GM12872 (cell line): ENCODE measurements at regions not wholly inside any gene's neighbourhood (a gene's known extent, or its start where the extent isn't known, plus 50 kb on each side); places are given as distances from the start of the nearest gene placed in this dataset.

Experiments
- TF ChIP-seq, protein P1 (sequence below): IDR thresholded peaks from 3 replicates; pipeline ENCODE4 v1.5.1; 2011; ENCODE audit warnings: low read depth, mild to moderate bottlenecking, low read length, moderate library complexity; ENCODE audit not compliant: insufficient read depth

DNA sequence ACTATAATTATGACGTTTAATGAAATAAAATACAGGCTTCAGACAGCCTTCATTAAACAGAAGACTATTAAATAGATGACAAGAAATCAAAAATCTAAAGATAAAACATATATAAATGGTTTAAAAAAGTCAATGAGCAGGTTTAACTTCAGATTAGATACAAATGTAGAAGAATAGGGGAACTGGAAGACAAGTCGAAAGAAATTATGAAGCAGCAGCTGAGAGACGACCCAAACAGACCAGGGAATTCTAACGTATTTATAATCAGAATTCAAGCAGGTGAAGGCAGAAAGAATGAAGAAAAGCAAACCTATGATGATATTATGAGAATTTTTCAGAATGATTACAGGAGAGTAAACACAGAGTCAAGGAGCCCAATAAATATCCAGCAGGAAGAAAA is 235.1 kb upstream of the XYLT1 start:
- TF ChIP-seq, protein P1, sequence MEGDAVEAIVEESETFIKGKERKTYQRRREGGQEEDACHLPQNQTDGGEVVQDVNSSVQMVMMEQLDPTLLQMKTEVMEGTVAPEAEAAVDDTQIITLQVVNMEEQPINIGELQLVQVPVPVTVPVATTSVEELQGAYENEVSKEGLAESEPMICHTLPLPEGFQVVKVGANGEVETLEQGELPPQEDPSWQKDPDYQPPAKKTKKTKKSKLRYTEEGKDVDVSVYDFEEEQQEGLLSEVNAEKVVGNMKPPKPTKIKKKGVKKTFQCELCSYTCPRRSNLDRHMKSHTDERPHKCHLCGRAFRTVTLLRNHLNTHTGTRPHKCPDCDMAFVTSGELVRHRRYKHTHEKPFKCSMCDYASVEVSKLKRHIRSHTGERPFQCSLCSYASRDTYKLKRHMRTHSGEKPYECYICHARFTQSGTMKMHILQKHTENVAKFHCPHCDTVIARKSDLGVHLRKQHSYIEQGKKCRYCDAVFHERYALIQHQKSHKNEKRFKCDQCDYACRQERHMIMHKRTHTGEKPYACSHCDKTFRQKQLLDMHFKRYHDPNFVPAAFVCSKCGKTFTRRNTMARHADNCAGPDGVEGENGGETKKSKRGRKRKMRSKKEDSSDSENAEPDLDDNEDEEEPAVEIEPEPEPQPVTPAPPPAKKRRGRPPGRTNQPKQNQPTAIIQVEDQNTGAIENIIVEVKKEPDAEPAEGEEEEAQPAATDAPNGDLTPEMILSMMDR = no peak

DNA sequence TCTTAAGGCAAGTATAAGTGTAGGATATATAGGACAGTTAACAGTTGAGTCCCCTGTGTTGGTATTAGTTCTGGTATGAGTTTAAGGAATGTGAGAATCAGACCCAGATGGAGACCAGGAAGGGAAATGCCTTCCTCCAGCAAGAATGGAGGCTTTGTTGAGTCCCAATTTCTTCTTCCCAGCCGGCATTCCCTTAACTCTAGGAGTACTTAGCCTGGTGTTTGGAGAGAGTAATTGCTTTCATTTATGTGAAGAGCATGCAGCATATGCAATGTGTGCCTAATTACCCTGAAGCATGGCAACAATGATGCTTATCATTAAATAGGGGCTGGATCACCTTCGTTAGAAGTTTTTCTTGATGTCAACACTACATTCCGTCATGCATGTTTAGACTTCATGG is 225.9 kb upstream of the XYLT1 start:
- TF ChIP-seq, protein P1 = no peak

DNA sequence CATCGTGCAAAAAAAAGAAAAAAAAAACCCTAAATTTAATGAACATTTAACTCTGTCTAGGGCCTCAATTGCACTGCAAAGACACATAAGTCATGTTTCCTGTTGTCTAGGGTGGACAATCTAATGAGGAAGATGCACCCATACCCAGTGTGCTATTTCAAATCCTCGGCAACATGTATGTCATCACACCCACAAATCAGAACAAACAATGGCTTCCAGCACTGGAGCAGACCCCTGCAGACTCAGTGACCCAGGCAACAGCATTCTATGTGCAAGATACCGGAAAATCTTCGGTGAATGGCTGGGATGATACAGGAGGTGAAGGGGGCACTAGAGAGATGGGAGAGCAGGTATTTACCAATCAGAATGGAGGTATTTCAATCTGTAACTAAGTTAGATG is 221.7 kb upstream of the XYLT1 start:
- TF ChIP-seq, protein P1 = no peak

DNA sequence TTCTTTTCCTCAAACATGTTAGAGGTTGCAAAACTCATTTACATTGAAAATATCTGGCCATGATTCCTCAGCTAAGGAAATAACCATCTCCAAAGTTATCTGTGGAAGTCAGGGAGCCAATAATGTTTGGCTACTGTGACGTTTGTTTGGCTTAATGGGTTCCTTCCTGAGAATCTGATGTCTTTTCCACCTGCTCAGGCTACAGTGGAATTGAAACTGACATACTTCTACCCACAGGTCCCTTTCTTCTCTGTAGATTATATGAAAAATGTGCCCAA is 221.1 kb upstream of the XYLT1 start:
- TF ChIP-seq, protein P1 = no peak

DNA sequence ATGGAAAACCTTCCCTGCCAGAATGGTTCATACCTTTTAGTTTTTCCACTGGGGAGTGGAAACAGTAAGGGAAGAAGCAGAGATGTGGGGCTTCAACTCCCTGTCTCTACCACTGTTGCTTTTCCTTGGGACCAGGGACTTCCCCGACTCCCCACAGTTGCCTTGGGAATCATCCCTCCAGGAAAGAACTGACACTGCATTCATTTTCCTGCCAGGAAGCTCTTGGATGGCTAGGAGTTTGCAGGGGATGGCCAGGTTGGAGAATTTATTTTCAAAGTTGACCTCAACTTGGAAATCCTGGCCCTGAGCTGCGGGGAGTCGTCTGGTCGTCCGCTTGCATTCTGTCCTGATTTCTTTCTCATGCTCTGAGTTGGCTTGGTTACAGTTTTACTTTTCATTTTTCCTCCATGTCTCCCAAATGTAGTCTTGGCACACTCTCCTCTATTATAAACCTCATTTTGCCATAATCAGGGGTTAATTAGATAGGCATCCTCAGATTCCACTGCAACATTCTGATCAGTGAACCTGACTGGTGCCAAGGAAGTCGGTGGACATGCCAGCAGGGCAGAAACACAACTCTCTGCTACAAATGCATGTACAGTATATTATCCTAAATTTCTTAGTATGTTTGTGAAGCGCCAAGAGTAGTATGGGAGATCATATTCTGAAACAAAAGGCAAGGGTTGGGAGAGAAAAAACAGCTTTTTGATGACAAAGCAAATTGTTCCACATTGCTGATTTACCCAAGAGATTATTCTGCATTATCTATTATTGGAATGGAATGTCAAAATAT is 220.5 kb upstream of the XYLT1 start:
- TF ChIP-seq, protein P1 = no peak

DNA sequence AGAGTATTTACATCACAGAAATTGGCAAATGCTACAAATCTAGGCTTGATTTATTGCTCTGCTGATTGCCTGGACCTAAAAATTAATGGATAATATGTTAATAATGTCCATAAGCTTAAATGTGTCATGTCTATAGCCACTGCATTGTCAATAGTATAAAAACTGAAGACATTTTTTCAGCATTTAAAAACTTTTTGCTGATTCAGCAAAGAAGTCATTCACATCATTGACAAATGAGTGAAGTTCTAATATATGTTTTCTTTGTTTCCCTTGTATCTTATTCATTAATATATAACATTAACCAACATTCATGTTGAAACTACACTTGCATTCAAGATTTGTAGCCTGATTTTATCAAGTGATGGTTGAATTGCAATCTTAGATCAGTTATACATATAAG is 214.7 kb upstream of the XYLT1 start:
- TF ChIP-seq, protein P1 = no peak

DNA sequence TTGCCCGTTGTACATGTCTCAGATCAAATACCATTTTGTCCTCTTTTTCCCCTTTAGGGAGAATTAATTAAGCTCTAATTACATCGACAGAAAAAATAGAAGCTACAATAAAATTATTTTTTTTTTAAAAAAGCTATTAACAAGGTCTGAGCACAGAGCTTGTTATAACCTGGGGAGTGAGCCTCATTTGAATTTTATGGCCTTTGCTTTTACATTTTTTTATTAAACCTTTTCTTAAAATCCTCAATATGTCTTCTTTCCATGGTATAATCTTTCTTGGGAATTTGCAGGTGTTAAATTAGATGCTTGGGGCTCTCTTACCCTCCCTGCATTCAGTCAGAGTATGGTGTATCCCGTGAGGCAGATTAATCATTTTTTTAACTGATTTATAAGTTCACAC is 212.5 kb upstream of the XYLT1 start:
- TF ChIP-seq, protein P1 = no peak
